IMR-90 (cell line): ENCODE measurements at regions not wholly inside any gene's neighbourhood (a gene's known extent, or its start where the extent isn't known, plus 50 kb on each side); places are given as distances from the start of the nearest gene placed in this dataset.

ENCODE experiments used
- CTCF ChIP-seq: conservative IDR thresholded peaks from 2 replicates; pipeline ENCODE4 v1.5.1; 2012; ENCODE audit warnings: mild to moderate bottlenecking, low read depth, low read length, improper control_type of control experiment
- FOS ChIP-seq: fragments of 150-350 bp; IDR thresholded peaks from 2 replicates; pipeline ENCODE4 v1.6.1; 2016; ENCODE audit warnings: low read depth, low read length
- MXI1 ChIP-seq: IDR thresholded peaks from 2 replicates; pipeline ENCODE4 v1.6.1; 2012; ENCODE audit warnings: low read depth, mild to moderate bottlenecking, low read length, moderate library complexity, borderline replicate concordance
- POLR2A ChIP-seq: IDR thresholded peaks from 2 replicates; pipeline ENCODE4 v1.6.1; 2012; ENCODE audit warnings: mild to moderate bottlenecking, low read depth, low read length
- RAD21 ChIP-seq: IDR thresholded peaks from 2 replicates; pipeline ENCODE4 v1.6.1; 2012; ENCODE audit warnings: low read length, improper control_type of control experiment
- RCOR1 ChIP-seq: IDR thresholded peaks from 2 replicates; pipeline ENCODE4 v1.6.1; 2012; ENCODE audit warnings: mild to moderate bottlenecking, low read length, improper control_type of control experiment; ENCODE audit not compliant: insufficient replicate concordance
- RFX5 ChIP-seq: IDR thresholded peaks from 2 replicates; pipeline ENCODE4 v1.8.0; 2012; ENCODE audit warnings: low read depth, mild to moderate bottlenecking, low read length, moderate library complexity
- USF2 ChIP-seq: fragments of 150-350 bp; IDR thresholded peaks from 2 replicates; pipeline ENCODE4 v1.6.1; 2017; ENCODE audit warnings: mild to moderate bottlenecking, antibody characterized with exemption, low read length, low read depth

DNA sequence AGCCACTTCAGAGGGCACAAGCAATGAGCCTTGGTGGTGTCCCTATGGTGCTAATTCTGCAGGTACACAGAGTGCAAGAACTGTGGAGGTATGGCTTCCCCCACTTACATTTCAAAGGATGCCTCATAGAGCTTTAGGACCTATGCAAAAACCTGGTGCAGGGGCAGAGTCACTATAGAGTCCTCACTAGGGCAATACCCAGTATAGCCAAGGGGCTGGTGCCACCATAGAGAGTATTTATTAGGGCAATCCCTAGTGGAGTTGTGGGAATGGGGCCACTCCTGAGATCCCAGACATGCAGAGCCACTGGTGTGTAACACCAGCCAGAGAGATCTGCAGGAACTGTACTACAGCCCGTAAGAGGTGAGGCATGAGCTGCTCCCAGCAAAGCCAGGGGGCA, 312.2 kb downstream of the SLC4A3 start:
- TF ChIP-seq CTCF (no peak), MXI1 (no peak), POLR2A (no peak), FOS (no peak), RFX5 (no peak), USF2 (no peak), RCOR1 (no peak), RAD21 (no peak)
